Keratinocyte (primary cell): ENCODE measurements at regions not wholly inside any gene's neighbourhood (a gene's known extent, or its start where the extent isn't known, plus 50 kb on each side); places are given as distances from the start of the nearest gene placed in this dataset.

Source experiments
- DNase-seq: peaks from one replicate; pipeline ENCODE4 v3.0.0-alpha.2; 2011; ENCODE audit warnings: low read depth, missing footprints, low spot score
- FAIRE-seq: peaks from 2 replicates; lab custom pipeline; 2011; peaks lifted over from hg19 to GRCh38; lab: Jason Lieb, UNC
- H2AFZ ChIP-seq: 2 replicates; pipeline ENCODE4 v1.6.0; 2012; ENCODE audit warnings: low read length, control low read depth, inconsistent platforms; ENCODE audit not compliant: control insufficient read depth
- H3K27ac ChIP-seq: 2 replicates; pipeline ENCODE4 v1.5.1; 2011; ENCODE audit warnings: low read length; ENCODE audit not compliant: control insufficient read depth, insufficient read depth
- H3K27me3 ChIP-seq: 3 replicates; pipeline ENCODE4 v1.6.0; 2011; ENCODE audit warnings: low read length; ENCODE audit not compliant: control insufficient read depth, insufficient read depth; ENCODE audit errors: extremely low read depth
- H3K36me3 ChIP-seq, 2 experiments: 2 replicates in 1 of 2; 3 replicates in 1 of 2; pipeline ENCODE4 v1.5.1; 2011; ENCODE audit warnings: low read length in 2 of 2, mild to moderate bottlenecking in 1 of 2; ENCODE audit not compliant: control insufficient read depth in 2 of 2, insufficient read depth in 2 of 2; ENCODE audit errors: extremely low read depth in 1 of 2
- H3K4me1 ChIP-seq: 3 replicates; pipeline ENCODE4 v1.5.1; 2011; ENCODE audit warnings: low read length; ENCODE audit not compliant: control insufficient read depth, insufficient read depth; ENCODE audit errors: extremely low read depth
- H3K4me2 ChIP-seq: 3 replicates; pipeline ENCODE4 v1.6.0; 2011; ENCODE audit warnings: low read depth, low read length; ENCODE audit not compliant: control insufficient read depth, insufficient read depth; ENCODE audit errors: extremely low read depth
- H3K4me3 ChIP-seq, 3 experiments: fragments of 200-600 bp in 1 of 3; sonication (generic) in 1 of 3; 2 replicates in 2 of 3; 3 replicates in 1 of 3; pipeline ENCODE4 v1.5.1; 2011 to 2016; ENCODE audit warnings: low read length in 3 of 3, mild to moderate bottlenecking in 3 of 3, control low read depth in 2 of 3, inconsistent platforms in 1 of 3, low read depth in 1 of 3, mixed read lengths in 1 of 3, mixed run types in 1 of 3, moderate library complexity in 1 of 3; ENCODE audit not compliant: control insufficient read depth in 2 of 3, insufficient read depth in 2 of 3; ENCODE audit errors: extremely low read depth in 1 of 3
- H3K79me2 ChIP-seq: 2 replicates; pipeline ENCODE4 v1.6.0; 2012; ENCODE audit warnings: low read length; ENCODE audit not compliant: control insufficient read depth, insufficient read depth
- H3K9ac ChIP-seq: 3 replicates; pipeline ENCODE4 v1.6.0; 2011; ENCODE audit warnings: low read length; ENCODE audit not compliant: control insufficient read depth, insufficient read depth; ENCODE audit errors: extremely low read depth
- H3K9me1 ChIP-seq: 3 replicates; pipeline ENCODE4 v1.6.0; 2011; ENCODE audit warnings: low read length; ENCODE audit not compliant: control insufficient read depth, insufficient read depth; ENCODE audit errors: extremely low read depth
- H3K9me3 ChIP-seq: 2 replicates; pipeline ENCODE4 v1.5.1; 2012; ENCODE audit warnings: low read depth, low read length; ENCODE audit not compliant: control insufficient read depth
- H4K20me1 ChIP-seq: 3 replicates; pipeline ENCODE4 v1.6.0; 2011; ENCODE audit warnings: low read length; ENCODE audit not compliant: control insufficient read depth, insufficient read depth; ENCODE audit errors: extremely low read depth
- CTCF ChIP-seq, 3 experiments: IDR thresholded peaks in 1 of 3; conservative IDR thresholded peaks in 1 of 3; optimal IDR thresholded peaks in 1 of 3; 2 replicates in 2 of 3; 3 replicates in 1 of 3; pipeline versions ENCODE3 to v1.5.1; 2011; ENCODE audit warnings: low read length in 3 of 3, mild to moderate bottlenecking in 3 of 3, moderate library complexity in 2 of 3, control low read depth in 1 of 3, inconsistent platforms in 1 of 3; ENCODE audit not compliant: insufficient read depth in 2 of 3; ENCODE audit errors: extremely low read depth in 1 of 3
- EZH2 ChIP-seq: IDR thresholded peaks from one replicate; pipeline ENCODE4 v1.6.1; 2012; ENCODE audit warnings: inconsistent platforms, mild to moderate bottlenecking, low read length, moderate library complexity
- dilution Hi-C: fragments of 300-500 bp; cut with MboI; formaldehyde crosslinking; loops from one replicate; pipeline ENCODE4 v1.7.0; 2020; ENCODE audit warnings: low sequenced_read_pairs; ENCODE audit not compliant: extremely low pct_ligation_motif_present

DNA sequence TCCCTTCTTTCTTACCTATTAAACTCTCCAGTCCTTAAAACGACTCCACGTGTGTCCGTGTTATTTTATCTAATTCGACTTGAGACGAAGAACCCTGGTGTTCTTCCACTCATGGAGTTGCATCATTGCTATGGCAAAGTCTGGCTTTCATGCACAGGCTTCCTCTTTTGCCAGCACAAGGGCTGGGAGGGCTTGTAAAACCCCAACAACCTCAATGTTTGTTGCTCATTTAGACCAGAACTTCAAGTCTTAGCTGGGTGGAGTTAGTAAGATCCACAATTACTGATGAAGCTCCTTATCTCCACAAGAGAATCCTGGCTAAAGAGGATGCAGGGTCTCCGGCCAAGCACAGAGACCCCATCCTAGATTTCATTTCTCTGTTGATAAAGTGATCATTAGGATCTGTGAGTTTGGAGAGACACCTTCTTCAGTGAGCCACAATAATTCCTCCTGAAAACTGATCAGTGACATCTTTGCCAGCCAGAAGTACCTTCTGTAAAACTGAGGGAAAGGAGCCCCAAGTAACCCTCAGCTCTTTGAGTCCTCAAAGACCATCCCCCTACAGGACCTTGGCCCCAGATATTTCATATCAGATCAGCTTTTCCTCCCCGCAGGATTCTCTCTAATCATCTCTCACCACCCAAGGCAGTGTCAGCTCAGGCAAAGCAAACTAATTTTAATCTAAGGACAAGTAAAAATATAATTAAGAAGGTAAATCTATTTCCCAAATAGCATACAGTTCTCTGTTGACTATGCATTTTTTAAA, 514.6 kb downstream of the FUT8 start:
- Histone ChIP-seq H2AFZ (no peak overlapping the region), H3K4me1 (no peaks in the 10 kb centered on the region), H3K36me3 (no peaks in the 10 kb centered on the region), H4K20me1 (no peaks in the 10 kb centered on the region), H3K27me3 (peaks cover 17% of the 10 kb centered on the region), H3K4me2 (no peak overlapping the region), H3K9me1 (no peaks in the 10 kb centered on the region), H3K79me2 (no peaks in the 10 kb centered on the region), H3K9ac (no peak overlapping the region), H3K27ac (no peak overlapping the region), H3K9me3 (no peaks in the 10 kb centered on the region), H3K4me3 (no peak overlapping the region)
- TF ChIP-seq EZH2, result no peak
- no peak for TF ChIP-seq CTCF (optimal IDR thresholded peaks at IDR 0.05 in 1 of 3, IDR thresholded peaks at IDR 0.05 in 1 of 3, conservative IDR thresholded peaks at IDR 0.05 in 1 of 3; ENCODE audit: extremely low read depth in 1 of 3, insufficient read depth in 2 of 3, low read length in 3 of 3)
- DNase-seq (no peak), FAIRE-seq (no peak)
- dilution Hi-C loops, result no loop called here

DNA sequence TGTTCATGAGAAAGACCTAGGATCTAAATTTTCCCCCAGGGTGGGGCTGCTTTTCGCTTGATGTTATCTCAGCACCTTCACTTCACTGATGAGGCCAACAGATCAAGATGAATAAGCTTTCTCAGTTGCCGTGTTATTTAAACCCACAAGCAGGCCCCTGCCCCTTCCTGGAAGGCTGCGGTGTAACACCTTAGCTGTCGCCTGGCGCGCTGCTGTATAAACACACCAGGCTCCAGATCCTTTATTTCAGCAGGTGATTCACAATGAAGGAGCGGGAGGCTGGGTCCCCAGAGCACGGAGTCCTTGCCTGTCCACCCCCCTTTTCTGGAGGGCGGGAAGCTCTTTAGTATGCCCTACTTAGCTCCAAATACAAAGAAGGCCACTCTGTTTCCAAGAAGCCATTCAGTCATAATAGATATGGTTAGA, 515.4 kb downstream of the FUT8 start:
- dilution Hi-C loops, result no loop called here
- Histone ChIP-seq H3K36me3 (no peaks in the 10 kb centered on the region), H3K4me2 (no peak overlapping the region), H4K20me1 (no peaks in the 10 kb centered on the region), H3K27me3 (peaks cover 17% of the 10 kb centered on the region), H3K4me3 (no peak overlapping the region), H3K9ac (no peak overlapping the region), H3K79me2 (no peaks in the 10 kb centered on the region), H3K4me1 (no peaks in the 10 kb centered on the region), H3K9me3 (no peaks in the 10 kb centered on the region), H3K27ac (no peak overlapping the region), H3K9me1 (no peaks in the 10 kb centered on the region), H2AFZ (no peak overlapping the region)
- TF ChIP-seq EZH2 (no peak), CTCF (optimal IDR thresholded peaks at IDR 0.05 in 1 of 3, IDR thresholded peaks at IDR 0.05 in 1 of 3, conservative IDR thresholded peaks at IDR 0.05 in 1 of 3; ENCODE audit: extremely low read depth in 1 of 3, insufficient read depth in 2 of 3, low read length in 3 of 3) (no peak)
- no peak for FAIRE-seq
- DNase-seq, result no peak
